ENCODE measurements at regions not wholly inside any gene's neighbourhood (a gene's known extent, or its start where the extent isn't known, plus 50 kb on each side); places are given as distances from the start of the nearest gene placed in this dataset.
"Not testable (repeated sequence)": the region's sequence is repeated elsewhere in the genome, so short reads cannot be mapped to it uniquely, and the experiment has no call there.

GRCh38 chr1:80310703-80311245, 1304.2 kb upstream of the ADGRL4 start:
- DNase-seq (ENCODE audit: low spot score): no peak
- no peak for TF ChIP-seq CTCF (IDR thresholded peaks at IDR 0.05; ENCODE audit: extremely low read depth, missing control alignments)

GRCh38 chr1:80305466-80305865, 1298.9 kb upstream of the ADGRL4 start:
- DNase-seq (ENCODE audit: low spot score): no peak
- no peak for TF ChIP-seq CTCF (IDR thresholded peaks at IDR 0.05; ENCODE audit: extremely low read depth, missing control alignments)

GRCh38 chr1:80293818-80294217, 1287.3 kb upstream of the ADGRL4 start:
- DNase-seq (ENCODE audit: low spot score): no peak
- no peak for TF ChIP-seq CTCF (IDR thresholded peaks at IDR 0.05; ENCODE audit: extremely low read depth, missing control alignments)

- not testable (repeated sequence) for DNase-seq (ENCODE audit: low spot score)
Measured at GRCh38 chr1:80288750-80289149, 1282.2 kb upstream of the ADGRL4 start.

GRCh38 chr1:80282536-80282935, 1276.0 kb upstream of the ADGRL4 start:
- no peak for DNase-seq (ENCODE audit: low spot score)
- no peak for TF ChIP-seq CTCF (IDR thresholded peaks at IDR 0.05; ENCODE audit: extremely low read depth, missing control alignments)

GRCh38 chr1:80278936-80279335, 1272.4 kb upstream of the ADGRL4 start:
- DNase-seq (ENCODE audit: low spot score): no peak
- no peak for TF ChIP-seq CTCF (IDR thresholded peaks at IDR 0.05; ENCODE audit: extremely low read depth, missing control alignments)

GRCh38 chr1:80274256-80274655, 1267.7 kb upstream of the ADGRL4 start:
- DNase-seq (ENCODE audit: low spot score): no peak
- TF ChIP-seq CTCF (IDR thresholded peaks at IDR 0.05; ENCODE audit: extremely low read depth, missing control alignments): no peak

GRCh38 chr1:80272495-80272894, 1266.0 kb upstream of the ADGRL4 start:
- TF ChIP-seq CTCF (IDR thresholded peaks at IDR 0.05; ENCODE audit: extremely low read depth, missing control alignments): no peak
- no peak for DNase-seq (ENCODE audit: low spot score)
